ENCODE measurements at regions not wholly inside any gene's neighbourhood (a gene's known extent, or its start where the extent isn't known, plus 50 kb on each side); places are given as distances from the start of the nearest gene placed in this dataset.

GRCh38 chr14:55942076-55942654 lies 176.0 kb upstream of the PELI2 start:
- Histone ChIP-seq H2AFZ (replicated peaks; ENCODE audit: low read length, poor library complexity) (no peak overlapping the region), H3K18ac (ENCODE audit: low read depth, low read length) (no peak overlapping the region), H2BK5ac (ENCODE audit: low read depth, low read length, poor library complexity, severe bottlenecking) (no peak overlapping the region), H3K36me3 (ENCODE audit: control insufficient read depth, insufficient read depth, low read length) (no peaks in the 10 kb centered on the region), H3K4me1 (ENCODE audit: control insufficient read depth, insufficient read depth, low read length) (no peaks in the 10 kb centered on the region), H3K4me3 (ENCODE audit: insufficient read depth, low read depth, low read length) (no peak overlapping the region), H4K8ac (ENCODE audit: low read depth in 2 of 2, low read length in 2 of 2) (no peak overlapping the region), H3K27ac (ENCODE audit: insufficient read depth, low read length) (no peak overlapping the region), H2AK5ac (ENCODE audit: low read depth, low read length) (no peak overlapping the region), H3K9me1 (ENCODE audit: insufficient read depth, low read length) (no peaks in the 10 kb centered on the region), H4K91ac (ENCODE audit: insufficient read depth, low read depth, low read length) (no peak overlapping the region), H3K79me1 (ENCODE audit: low read depth in 1 of 2, low read length in 2 of 2) (no peaks in the 10 kb centered on the region), H3K27me3 (ENCODE audit: control insufficient read depth, insufficient read depth, low read length) (peaks cover 4% of the 10 kb centered on the region), H3K9me3 (ENCODE audit: control insufficient read depth, insufficient read depth, low read length) (peaks cover 4% of the 10 kb centered on the region), H2AK9ac (replicated peaks; ENCODE audit: low read depth, low read length, poor library complexity) (no peak overlapping the region), H3K4ac (ENCODE audit: low read depth, low read length) (no peak overlapping the region), H3K14ac (replicated peaks; ENCODE audit: low read depth, low read length) (no peak overlapping the region), H2BK120ac (ENCODE audit: low read depth, low read length) (no peak overlapping the region), H4K5ac (ENCODE audit: low read depth, low read length) (no peak overlapping the region), H2BK15ac (ENCODE audit: low read depth, low read length) (no peak overlapping the region), H2BK20ac (ENCODE audit: low read depth, low read length) (no peak overlapping the region), H3K56ac (ENCODE audit: extremely low read depth, insufficient read depth, low read length) (no peak overlapping the region), H3K23ac (ENCODE audit: low read depth, low read length) (no peak overlapping the region), H4K20me1 (ENCODE audit: insufficient read depth, low read length) (no peaks in the 10 kb centered on the region), H3K9ac (ENCODE audit: low read depth, low read length) (no peak overlapping the region), H3K4me2 (ENCODE audit: low read depth, low read length) (no peak overlapping the region)
- 60% methylated on average over 1 of the region's 4 CpGs; no CpG with 5 or more reads in 1 of the 2 experiments for WGBS, 2 experiments (ENCODE audit: extremely low coverage in 2 of 2, insufficient read length in 1 of 2)
- intact Hi-C loops (cut with micrococcal nuclease), result no loop called here
- DNase-seq (no peak), ATAC-seq (ENCODE audit: low read depth) (no peak)
- ChIA-PET CTCF (no interaction called here), POLR2A (ENCODE audit: unreplicated experiment) (no interaction called here)
- dilution Hi-C loops (cut with HindIII; ENCODE audit: low sequenced_read_pairs, unreplicated experiment), result no loop called here
- in situ Hi-C loops (cut with MboI; ENCODE audit: low sequenced_read_pairs), result no loop called here
- no TSS peak for BruUV-seq (replicated peaks)
- TF ChIP-seq FOS (IDR thresholded peaks at IDR 0.05; ENCODE audit: low read depth, low read length) (no peak), MAFK (IDR thresholded peaks at IDR 0.05; ENCODE audit: low read depth, low read length) (no peak), NFE2L2 (IDR thresholded peaks at IDR 0.05; ENCODE audit: low read depth, low read length) (no peak), CTCF (conservative IDR thresholded peaks at IDR 0.05; ENCODE audit: low read depth, low read length) (no peak), MXI1 (IDR thresholded peaks at IDR 0.05; ENCODE audit: borderline replicate concordance, low read depth, low read length) (no peak), RFX5 (IDR thresholded peaks at IDR 0.05; ENCODE audit: low read depth, low read length) (no peak)
